Mesenchymal stem cell (in vitro differentiated cells and primary cell): ENCODE measurements at regions not wholly inside any gene's neighbourhood (a gene's known extent, or its start where the extent isn't known, plus 50 kb on each side); places are given as distances from the start of the nearest gene placed in this dataset.

ENCODE experiments used
- DNase-seq: peaks from one replicate; pipeline ENCODE4 v3.0.0-alpha.2; 2013
- H2AFZ ChIP-seq: one replicate; pipeline ENCODE4 v1.6.1; 2013; ENCODE audit warnings: low read depth, mild to moderate bottlenecking, control low read depth, inconsistent platforms, low read length, moderate library complexity
- H2AK5ac ChIP-seq: 2 replicates; pipeline ENCODE4 v1.6.1; 2013; ENCODE audit warnings: low read length, moderate library complexity, mild to moderate bottlenecking, inconsistent platforms; ENCODE audit not compliant: severe bottlenecking
- H2BK120ac ChIP-seq: one replicate; pipeline ENCODE4 v1.6.1; 2013; ENCODE audit warnings: low read depth, mild to moderate bottlenecking, inconsistent platforms, low read length, moderate library complexity
- H2BK12ac ChIP-seq, 2 experiments: one replicate each; pipeline ENCODE4 v1.6.1; 2013; ENCODE audit warnings: inconsistent platforms in 2 of 2, low read length in 2 of 2, mild to moderate bottlenecking in 2 of 2, moderate library complexity in 2 of 2, control low read depth in 1 of 2
- H2BK15ac ChIP-seq: one replicate; pipeline ENCODE4 v1.6.1; 2013; ENCODE audit warnings: mild to moderate bottlenecking, low read depth, inconsistent platforms; ENCODE audit not compliant: poor library complexity, severe bottlenecking
- H2BK5ac ChIP-seq: 2 replicates; pipeline ENCODE4 v1.6.1; 2013; ENCODE audit warnings: low read depth, mild to moderate bottlenecking, low read length, control low read depth, inconsistent platforms; ENCODE audit not compliant: poor library complexity, severe bottlenecking
- H3K14ac ChIP-seq, 2 experiments: one replicate each; pipeline ENCODE4 v1.6.1; 2013; ENCODE audit warnings: inconsistent platforms in 2 of 2, low read length in 2 of 2, control low read depth in 1 of 2, mild to moderate bottlenecking in 1 of 2, moderate library complexity in 1 of 2
- H3K18ac ChIP-seq, 2 experiments: one replicate each; pipeline ENCODE4 v1.6.1; 2013; ENCODE audit warnings: inconsistent platforms in 2 of 2, low read length in 2 of 2, control low read depth in 1 of 2, low read depth in 1 of 2, mild to moderate bottlenecking in 1 of 2
- H3K23ac ChIP-seq, 2 experiments: one replicate each; pipeline ENCODE4 v1.6.1; 2013; ENCODE audit warnings: inconsistent platforms in 2 of 2, low read length in 2 of 2, mild to moderate bottlenecking in 2 of 2, moderate library complexity in 2 of 2, control low read depth in 1 of 2
- H3K27ac ChIP-seq: 2 replicates; pipeline ENCODE4 v1.5.1; 2013; ENCODE audit warnings: mild to moderate bottlenecking, moderate library complexity, low read length, control low read depth, inconsistent platforms; ENCODE audit not compliant: poor library complexity, severe bottlenecking
- H3K27me3 ChIP-seq, 2 experiments: 2 replicates each; pipeline versions ENCODE4 v1.6.1 to v1.7.0; 2013; ENCODE audit warnings: low read length in 2 of 2, mild to moderate bottlenecking in 2 of 2, moderate library complexity in 2 of 2, control low read depth in 1 of 2, inconsistent platforms in 1 of 2; ENCODE audit not compliant: control insufficient read depth in 1 of 2, insufficient read depth in 1 of 2
- H3K36me3 ChIP-seq, 2 experiments: 2 replicates each; pipeline versions ENCODE4 v1.6.1 to v1.7.0; 2013; ENCODE audit warnings: low read length in 2 of 2, control low read depth in 1 of 2, inconsistent platforms in 1 of 2, low read depth in 1 of 2, mild to moderate bottlenecking in 1 of 2; ENCODE audit not compliant: insufficient read depth in 2 of 2, control insufficient read depth in 1 of 2
- H3K4ac ChIP-seq, 2 experiments: one replicate each; pipeline ENCODE4 v1.6.1; 2013; ENCODE audit warnings: inconsistent platforms in 2 of 2, low read length in 2 of 2, mild to moderate bottlenecking in 2 of 2, moderate library complexity in 2 of 2, control low read depth in 1 of 2, low read depth in 1 of 2
- H3K4me1 ChIP-seq: 2 replicates; pipeline ENCODE4 v1.6.1; 2013; ENCODE audit warnings: low read depth, low read length, control low read depth; ENCODE audit not compliant: control insufficient read depth, insufficient read depth
- H3K4me2 ChIP-seq: 2 replicates; pipeline ENCODE4 v1.6.1; 2013; ENCODE audit warnings: low read length, mild to moderate bottlenecking, inconsistent platforms; ENCODE audit not compliant: poor library complexity, severe bottlenecking
- H3K4me3 ChIP-seq, 2 experiments: 2 replicates each; pipeline versions ENCODE4 v1.5.1 to v1.7.0; 2013; ENCODE audit warnings: low read length in 2 of 2, mild to moderate bottlenecking in 2 of 2, control low read depth in 1 of 2, low read depth in 1 of 2; ENCODE audit not compliant: insufficient read depth in 1 of 2
- H3K79me1 ChIP-seq: replicated peaks from 2 replicates; pipeline ENCODE4 v1.6.1; 2013; ENCODE audit warnings: mild to moderate bottlenecking, control low read depth, low read length, inconsistent platforms; ENCODE audit not compliant: poor library complexity, severe bottlenecking
- H3K9ac ChIP-seq: 2 replicates; pipeline ENCODE4 v1.7.0; 2013; ENCODE audit warnings: mild to moderate bottlenecking, low read length, moderate library complexity
- H3K9me3 ChIP-seq: 2 replicates; pipeline ENCODE4 v1.7.0; 2013; ENCODE audit warnings: mild to moderate bottlenecking, low read length; ENCODE audit not compliant: control insufficient read depth
- H4K8ac ChIP-seq: one replicate; pipeline ENCODE4 v1.6.1; 2013; ENCODE audit warnings: inconsistent platforms, mild to moderate bottlenecking, low read length, moderate library complexity
- H4K91ac ChIP-seq: one replicate; pipeline ENCODE4 v1.6.1; 2013; ENCODE audit warnings: mild to moderate bottlenecking, low read length, inconsistent platforms
- WGBS: methylation state at CpG from one replicate; pipeline ENCODE4 v1.1.7; 2013; ENCODE audit warnings: mixed read lengths; 5-methylcytosine and 5-hydroxymethylcytosine counted together

DNA sequence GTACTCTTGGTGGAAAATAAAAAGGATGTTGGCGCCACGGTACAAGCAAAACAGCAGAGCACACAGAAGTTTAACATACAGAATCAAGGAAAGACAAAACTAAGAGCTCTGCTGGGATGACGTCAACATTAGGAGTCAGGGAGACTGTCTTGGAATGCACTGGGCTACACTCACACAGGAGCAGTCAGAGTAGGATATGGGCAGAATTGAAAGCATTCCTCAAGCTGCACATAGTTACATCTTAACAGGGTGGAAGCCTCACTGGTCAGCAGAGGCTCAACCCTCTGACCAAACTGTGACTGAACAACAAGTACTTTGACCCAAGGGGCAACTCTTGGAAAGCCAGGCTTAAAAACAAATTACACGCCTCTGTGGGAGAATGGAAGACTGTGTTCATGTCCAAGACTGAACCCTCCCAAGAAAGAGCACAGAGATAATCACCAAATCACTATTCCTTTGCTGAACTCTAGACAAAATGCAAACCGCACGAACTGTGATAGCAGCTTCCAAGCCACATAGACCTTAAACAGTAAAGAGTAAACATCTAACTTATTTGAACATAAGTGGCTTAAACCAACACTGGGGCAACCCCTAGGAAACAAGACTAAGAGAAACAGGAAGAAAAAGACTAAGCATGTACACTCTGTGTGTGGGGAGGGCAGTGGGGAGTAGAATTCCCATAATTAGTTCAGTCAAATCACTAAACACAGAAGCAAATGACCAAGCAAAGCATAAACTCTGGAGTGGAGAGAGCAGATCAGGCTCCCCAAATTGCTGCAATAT lies 772.7 kb downstream of the PRELID2 start:
- DNase-seq: peak; percentile 66
- Histone ChIP-seq H4K91ac (no peak overlapping the region), H2BK12ac (no peak overlapping the region), H3K27ac (peak overlapping the region; percentile 75), H3K9me3 (no peaks in the 10 kb centered on the region), H3K4me1 (peaks cover 6% of the 10 kb centered on the region), H2AK5ac (peak overlapping the region; percentile 75), H2BK5ac (no peak overlapping the region), H4K8ac (no peak overlapping the region), H2AFZ (no peak overlapping the region), H2BK120ac (no peak overlapping the region), H3K36me3 (no peaks in the 10 kb centered on the region), H3K14ac (no peak overlapping the region), H3K23ac (no peak overlapping the region), H3K79me1 (no peaks in the 10 kb centered on the region), H3K18ac (no peak overlapping the region), H3K9ac (no peak overlapping the region), H3K27me3 (no peaks in the 10 kb centered on the region), H2BK15ac (no peak overlapping the region), H3K4me3 (no peak overlapping the region), H3K4me2 (no peak overlapping the region), H3K4ac (no peak overlapping the region)
- WGBS: 86% methylated on average over 6 of the region's 6 CpGs

DNA sequence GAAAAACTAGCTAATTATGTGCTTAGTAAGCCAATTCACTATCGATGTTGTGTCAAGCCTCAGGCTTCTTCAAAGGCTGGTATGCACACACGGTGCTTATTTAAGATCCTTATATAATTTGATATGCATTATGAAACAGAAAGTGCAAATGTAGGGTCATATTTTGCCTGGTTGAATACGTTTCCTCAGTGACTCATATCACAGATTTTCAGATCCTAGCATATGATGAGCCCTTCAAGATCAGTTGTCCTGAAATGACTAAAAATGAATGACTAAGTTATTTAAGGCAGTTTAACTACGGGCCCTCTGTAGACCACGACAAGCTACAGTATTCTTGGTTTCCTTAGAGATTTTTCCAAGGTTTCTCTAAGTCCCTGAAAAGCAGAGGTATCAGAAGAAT lies 778.3 kb downstream of the PRELID2 start:
- H2BK5ac ChIP-seq: no peak overlapping the region
- H2AFZ ChIP-seq: no peak overlapping the region
- H3K4ac ChIP-seq: no peak overlapping the region
- H2AK5ac ChIP-seq: no peak overlapping the region
- peaks cover 3% of the 10 kb centered on the region for H3K4me1 ChIP-seq
- H3K18ac ChIP-seq: no peak overlapping the region
- no peak overlapping the region for H3K4me2 ChIP-seq
- H3K27ac ChIP-seq: no peak overlapping the region
- H2BK15ac ChIP-seq: no peak overlapping the region
- 34% methylated on average over 3 of the region's 5 CpGs for WGBS
- H3K27me3 ChIP-seq: no peaks in the 10 kb centered on the region
- no peak overlapping the region for H2BK12ac ChIP-seq
- H3K23ac ChIP-seq: no peak overlapping the region
- no peak overlapping the region for H4K8ac ChIP-seq
- no peaks in the 10 kb centered on the region for H3K36me3 ChIP-seq
- H3K79me1 ChIP-seq: no peaks in the 10 kb centered on the region
- no peak overlapping the region for H3K9ac ChIP-seq
- no peak overlapping the region for H3K4me3 ChIP-seq
- H3K14ac ChIP-seq: no peak overlapping the region
- H2BK120ac ChIP-seq: no peak overlapping the region
- no peak overlapping the region for H4K91ac ChIP-seq
- no peaks in the 10 kb centered on the region for H3K9me3 ChIP-seq
- peak; percentile 53 for DNase-seq

GRCh38 chr5:145050181-145050580 lies 785.0 kb downstream of the PRELID2 start:
- no peak for DNase-seq
- Histone ChIP-seq H3K9me3 (no peaks in the 10 kb centered on the region), H4K91ac (no peak overlapping the region), H2AK5ac (no peak overlapping the region), H2BK120ac (no peak overlapping the region), H3K18ac (no peak overlapping the region), H3K27me3 (no peaks in the 10 kb centered on the region), H3K4me1 (no peaks in the 10 kb centered on the region), H2BK5ac (no peak overlapping the region), H3K27ac (peak overlapping the region; percentile 47), H3K4me3 (no peak overlapping the region), H2BK12ac (no peak overlapping the region), H3K4me2 (no peak overlapping the region), H2BK15ac (no peak overlapping the region), H3K36me3 (no peaks in the 10 kb centered on the region), H3K79me1 (no peaks in the 10 kb centered on the region), H3K23ac (no peak overlapping the region), H3K4ac (no peak overlapping the region), H4K8ac (no peak overlapping the region), H3K14ac (no peak overlapping the region), H2AFZ (no peak overlapping the region), H3K9ac (no peak overlapping the region)
- WGBS: no CpG with 5 or more reads among the region's 1 CpG

DNA sequence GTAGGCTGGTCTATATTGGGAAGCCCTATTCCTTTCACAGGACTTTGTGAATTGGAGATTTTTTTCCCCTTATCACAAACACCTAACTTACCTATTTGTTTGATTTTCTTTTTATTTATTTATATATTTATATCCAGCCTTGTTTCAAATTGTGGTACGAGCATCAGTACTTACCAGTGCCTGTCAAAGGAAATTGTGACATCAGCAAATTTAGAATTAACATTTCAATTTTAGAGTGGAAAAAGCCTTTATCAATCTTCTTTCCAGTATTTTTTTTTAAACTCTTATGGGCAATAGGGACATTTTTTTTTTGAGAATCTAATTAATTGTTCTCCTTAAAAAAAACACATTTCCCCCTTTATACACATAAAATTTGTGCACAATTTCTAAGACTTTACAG lies 790.2 kb downstream of the PRELID2 start:
- Histone ChIP-seq H3K4ac (no peak overlapping the region), H2AFZ (no peak overlapping the region), H2BK5ac (no peak overlapping the region), H3K9ac (no peak overlapping the region), H3K18ac (no peak overlapping the region), H4K8ac (no peak overlapping the region), H2AK5ac (no peak overlapping the region), H3K27me3 (no peaks in the 10 kb centered on the region), H3K79me1 (no peaks in the 10 kb centered on the region), H2BK12ac (no peak overlapping the region), H3K36me3 (no peaks in the 10 kb centered on the region), H3K9me3 (no peaks in the 10 kb centered on the region), H3K14ac (no peak overlapping the region), H2BK120ac (no peak overlapping the region), H2BK15ac (no peak overlapping the region), H3K27ac (no peak overlapping the region), H3K4me2 (no peak overlapping the region), H4K91ac (no peak overlapping the region), H3K23ac (no peak overlapping the region), H3K4me3 (no peak overlapping the region), H3K4me1 (no peaks in the 10 kb centered on the region)
- no CpG with 5 or more reads among the region's 1 CpG for WGBS
- no peak for DNase-seq
